ENCODE measurements at regions not wholly inside any gene's neighbourhood (a gene's known extent, or its start where the extent isn't known, plus 50 kb on each side); places are given as distances from the start of the nearest gene placed in this dataset.

GRCh38 chr3:16821053-16821452, 63.7 kb upstream of the PLCL2 start:
- POLR2A ChIA-PET: no interaction called here
- Histone ChIP-seq H2AFZ (ENCODE audit: low read depth, low read length) (no peak overlapping the region), H3K27ac (ENCODE audit: insufficient read depth, low read depth, low read length) (no peak overlapping the region), H3K4me3 (replicated peaks in 1 of 3; ENCODE audit: insufficient read depth in 1 of 3, low read depth in 1 of 3, low read length in 3 of 3) (no peak overlapping the region), H3K9me1 (replicated peaks; ENCODE audit: control insufficient read depth, extremely low read depth, insufficient read depth, low read length) (no peaks in the 10 kb centered on the region), H3K4me2 (ENCODE audit: insufficient read depth, low read length) (no peak overlapping the region), H3K36me3 (ENCODE audit: control insufficient read depth in 2 of 2, extremely low read depth in 1 of 2, insufficient read depth in 2 of 2, low read length in 2 of 2) (no peaks in the 10 kb centered on the region), H3K27me3 (ENCODE audit: control insufficient read depth in 2 of 2, insufficient read depth in 2 of 2, low read length in 2 of 2) (no peaks in the 10 kb centered on the region), H3K79me2 (ENCODE audit: control insufficient read depth, insufficient read depth, low read length) (no peaks in the 10 kb centered on the region), H3K9ac (replicated peaks; ENCODE audit: extremely low read depth, insufficient read depth, low read length) (no peak overlapping the region), H3K9me3 (replicated peaks; ENCODE audit: control insufficient read depth, insufficient read depth, low read length) (no peaks in the 10 kb centered on the region), H4K20me1 (replicated peaks; ENCODE audit: control insufficient read depth, extremely low read depth, insufficient read depth, low read length) (no peaks in the 10 kb centered on the region), H3K4me1 (ENCODE audit: control insufficient read depth, extremely low read depth, insufficient read depth, low read length) (no peaks in the 10 kb centered on the region)
- TF ChIP-seq CTCF (IDR thresholded peaks at IDR 0.05; ENCODE audit: extremely low read depth in 1 of 2, insufficient read depth in 1 of 2, low read depth in 1 of 2, low read length in 2 of 2) (no peak), MAX (IDR thresholded peaks at IDR 0.05; ENCODE audit: insufficient read depth, insufficient read length) (no peak), MYC (IDR thresholded peaks at IDR 0.05; ENCODE audit: low read depth, low read length) (no peak), POLR2AphosphoS5 (IDR thresholded peaks at IDR 0.05; ENCODE audit: insufficient read depth, low read depth, low read length) (no peak), FOS (IDR thresholded peaks at IDR 0.05; ENCODE audit: borderline replicate concordance, insufficient read depth, low read length) (no peak), JUN (IDR thresholded peaks at IDR 0.05; ENCODE audit: borderline replicate concordance, insufficient read depth, insufficient read length, low read depth) (no peak), GATA2 (IDR thresholded peaks at IDR 0.05; ENCODE audit: insufficient read depth, insufficient read length, low read depth, low read length) (no peak), POLR2A (IDR thresholded peaks at IDR 0.05; ENCODE audit: low read depth, low read length) (no peak), EZH2 (IDR thresholded peaks at IDR 0.05; ENCODE audit: borderline replicate concordance, low read depth, low read length, severe bottlenecking) (no peak)
- CTCF ChIA-PET: interaction anchor here (1.1 to 2.1 kb wide), 3 partner anchors 8 to 14 kb away, joined by 3 to 9 read pairs (median 4); no protein-coding TSS in a partner anchor
- BruUV-seq (replicated peaks): no TSS peak
- FAIRE-seq: no peak
- dilution Hi-C loops (cut with MboI; ENCODE audit: extremely low pct_ligation_motif_present, low sequenced_read_pairs): no loop called here
- no peak for DNase-seq (ENCODE audit: low read depth, low spot score)
- intact Hi-C loops (cut with micrococcal nuclease): no loop called here

Measured in endothelial cell of umbilical vein (primary cell).